Esophagus squamous epithelium (tissue), 5 donors: ENCODE measurements at regions not wholly inside any gene's neighbourhood (a gene's known extent, or its start where the extent isn't known, plus 50 kb on each side); places are given as distances from the start of the nearest gene placed in this dataset.

Experiments
- DNase-seq: peaks from one replicate; lab custom pipeline; 2025; lab: John Stamatoyannopoulos, UW
- H3K27ac ChIP-seq, 4 donors: fragments of 200-600 bp; sonication (generic); one replicate each; pipeline ENCODE4 v1.5.1; 2016 to 2019; ENCODE audit warnings: mild to moderate bottlenecking in 1 of 4
- H3K27me3 ChIP-seq, 4 donors: fragments of 200-600 bp; sonication (generic); 1 replicate in 3 of 4; 2 replicates in 1 of 4; pipeline versions ENCODE4 v1.5.1 to v1.6.0; 2017 to 2021; ENCODE audit warnings: antibody characterized with exemption in 1 of 4
- H3K36me3 ChIP-seq, 3 donors: fragments of 200-600 bp; sonication (generic); one replicate each; pipeline ENCODE4 v1.5.1; 2016 to 2019
- H3K4me1 ChIP-seq, 3 donors: fragments of 200-600 bp; sonication (generic); one replicate each; pipeline ENCODE4 v1.5.1; 2017 to 2019
- H3K4me3 ChIP-seq, 4 donors: fragments of 200-600 bp; sonication (generic); 1 replicate in 3 of 4; 2 replicates in 1 of 4; pipeline ENCODE4 v1.5.1; 2016 to 2019; ENCODE audit warnings: mild to moderate bottlenecking in 2 of 4, moderate library complexity in 1 of 4
- H3K9me3 ChIP-seq, 3 donors: fragments of 200-600 bp; sonication (generic); one replicate each; pipeline ENCODE4 v1.5.1; 2016 to 2019
- CTCF ChIP-seq, 6 experiments: fragments of 450-650 bp in 4 of 6; fragments of 200-600 bp in 2 of 6; sonication (generic) in 2 of 6; IDR thresholded peaks; one replicate each; pipeline ENCODE4 v1.5.1; 2016 to 2019; ENCODE audit warnings: antibody characterized with exemption in 6 of 6, mild to moderate bottlenecking in 4 of 6, moderate library complexity in 4 of 6
- POLR2A ChIP-seq, 4 donors: fragments of 450-650 bp; IDR thresholded peaks; one replicate each; pipeline ENCODE4 v1.6.1; 2017; ENCODE audit warnings: antibody characterized with exemption in 4 of 4, mild to moderate bottlenecking in 4 of 4, moderate library complexity in 3 of 4
- WGBS, 2 donors: methylation state at CpG; one replicate each; pipeline ENCODE4 v1.1.5; 2018; 5-methylcytosine and 5-hydroxymethylcytosine counted together
- intact Hi-C: fragments of 100-400 bp; cut with DNase I; formaldehyde crosslinking; loops from one replicate; pipeline ENCODE4 v1.15.0; 2022
- donor health status: DM: yes; HTN: yes; CAD: no.

GRCh38 chr17:6893382-6894205, 62.1 kb upstream of the TEKT1 start:
- Histone ChIP-seq H3K4me1 (peaks cover 4 to 16% (median 8%) of the 10 kb centered on the region in 3 donors), H3K27me3 (peaks cover 0 to 79% (median 0%) of the 10 kb centered on the region in 4 donors), H3K9me3 (no peaks in the 10 kb centered on the region), H3K36me3 (peaks cover 0 to 2% (median 0%) of the 10 kb centered on the region in 3 donors), H3K27ac (no peak overlapping the region), H3K4me3 (peak overlapping the region in 3 of 4 donors; percentile 21 to 50 (median 35))
- intact Hi-C loops: no loop called here
- TF ChIP-seq CTCF (IDR thresholded peaks at IDR 0.05) (no peak), POLR2A (IDR thresholded peaks at IDR 0.05) (no peak)
- no peak for DNase-seq
- 36 to 39% methylated on average over 17 to 22 of the region's 36 CpGs for WGBS, 2 donors

- WGBS, 2 donors: 16 to 20% methylated on average over 5 to 7 of the region's 18 CpGs
- H3K27me3 ChIP-seq: peaks cover 0 to 82% (median 0%) of the 10 kb centered on the region in 4 donors
- H3K36me3 ChIP-seq: peaks cover 0 to 8% (median 0%) of the 10 kb centered on the region in 3 donors
- H3K4me3 ChIP-seq: peak overlapping the region in 3 of 4 donors; percentile 21 to 50 (median 35)
- no peak for DNase-seq
- H3K4me1 ChIP-seq: peaks cover 4 to 16% (median 8%) of the 10 kb centered on the region in 3 donors
- H3K9me3 ChIP-seq: no peaks in the 10 kb centered on the region
- no peak for TF ChIP-seq POLR2A (IDR thresholded peaks at IDR 0.05)
- peak in 5 of 6 experiments; percentile 20 to 59 (median 39) for TF ChIP-seq CTCF (IDR thresholded peaks at IDR 0.05)
- H3K27ac ChIP-seq: no peak overlapping the region
- intact Hi-C loops: no loop called here
These were observed 62.6 kb upstream of the TEKT1 start for GRCh38 chr17:6894206-6894528.

- 85 to 86% methylated on average over 3 of the region's 3 CpGs for WGBS, 2 donors
- no peak overlapping the region for H3K27ac ChIP-seq
- TF ChIP-seq CTCF (IDR thresholded peaks at IDR 0.05): no peak
- H3K4me1 ChIP-seq: no peaks in the 10 kb centered on the region
- intact Hi-C loops: no loop called here
- peaks cover 0 to 32% (median 0%) of the 10 kb centered on the region in 4 donors for H3K27me3 ChIP-seq
- H3K9me3 ChIP-seq: no peaks in the 10 kb centered on the region
- no peak for DNase-seq
- peaks cover 0 to 12% (median 0%) of the 10 kb centered on the region in 3 donors for H3K36me3 ChIP-seq
- H3K4me3 ChIP-seq: no peak overlapping the region
These were observed 69.6 kb upstream of the TEKT1 start for GRCh38 chr17:6901086-6901485.

GRCh38 chr17:6903326-6903900, 71.9 kb upstream of the TEKT1 start:
- peaks cover 0 to 11% (median 0%) of the 10 kb centered on the region in 3 donors for H3K36me3 ChIP-seq
- 86 to 88% methylated on average over 7 of the region's 7 CpGs for WGBS, 2 donors
- intact Hi-C loops: no loop called here
- no peak overlapping the region for H3K27ac ChIP-seq
- H3K4me3 ChIP-seq: no peak overlapping the region
- TF ChIP-seq CTCF (IDR thresholded peaks at IDR 0.05): no peak
- TF ChIP-seq POLR2A (IDR thresholded peaks at IDR 0.05): no peak
- H3K4me1 ChIP-seq: no peaks in the 10 kb centered on the region
- peaks cover 0 to 8% (median 0%) of the 10 kb centered on the region in 4 donors for H3K27me3 ChIP-seq
- DNase-seq: no peak
- no peaks in the 10 kb centered on the region for H3K9me3 ChIP-seq

- H3K27me3 ChIP-seq: peaks cover 0 to 6% (median 0%) of the 10 kb centered on the region in 4 donors
- intact Hi-C loops: no loop called here
- TF ChIP-seq CTCF (IDR thresholded peaks at IDR 0.05) (no peak), POLR2A (IDR thresholded peaks at IDR 0.05) (no peak)
- H3K4me3 ChIP-seq: no peak overlapping the region
- peaks cover 0 to 3% (median 2%) of the 10 kb centered on the region in 3 donors for H3K4me1 ChIP-seq
- no peaks in the 10 kb centered on the region for H3K36me3 ChIP-seq
- no peak for DNase-seq
- H3K9me3 ChIP-seq: no peaks in the 10 kb centered on the region
- H3K27ac ChIP-seq: no peak overlapping the region
- 76 to 93% methylated on average over 3 to 5 of the region's 5 CpGs for WGBS, 2 donors
These were observed 77.3 kb upstream of the TEKT1 start for GRCh38 chr17:6908807-6909206.
